HepG2 (cell line): ENCODE measurements at regions not wholly inside any gene's neighbourhood (a gene's known extent, or its start where the extent isn't known, plus 50 kb on each side); places are given as distances from the start of the nearest gene placed in this dataset.

Source experiments
- ATAC-seq: fragments of 200-7000 bp; cut with Tn5 transposase; 3 replicates; pipeline ENCODE4 v1.9.1; 2020; ENCODE audit warnings: mild to moderate bottlenecking, moderate library complexity
- BruUV-seq: library from RNA; stranded (reverse); fragments of 400-500 nt; replicated peaks from 2 replicates; lab custom pipeline; 2021; lab: Mats Ljungman, UMichigan
- CTCF ChIA-PET: fragments of 300-600 bp; formaldehyde crosslinking; extraction: SDS; loops from one replicate; lab custom pipeline; 2021; ENCODE audit warnings: low total read pairs, inconsistent platforms, low intra/inter-chr PET ratio; lab: Yijun Ruan, JAX
- POLR2A ChIA-PET: fragments of 350-600 bp; sonication (Branson Sonifier 250); formaldehyde crosslinking; loops from one replicate; lab custom pipeline; 2020; ENCODE audit warnings: antibody characterized with exemption, inconsistent platforms; lab: Yijun Ruan, JAX
- DNase-seq: peaks from one replicate; pipeline ENCODE4 v3.0.0-alpha.2; 2015; ENCODE audit warnings: low spot score
- FAIRE-seq: peaks from 3 replicates; lab custom pipeline; 2011; peaks lifted over from hg19 to GRCh38; lab: Jason Lieb, UNC
- H2AFZ ChIP-seq: one replicate; pipeline ENCODE4 v1.6.1; 2011; ENCODE audit warnings: low read length, inconsistent platforms
- H3K27ac ChIP-seq: fragments of 300-600 bp; 3 replicates; pipeline ENCODE4 v1.8.0; 2011; ENCODE audit warnings: mixed run types, mild to moderate bottlenecking, mixed read lengths, low read length, inconsistent platforms; ENCODE audit not compliant: insufficient read depth; ENCODE audit errors: extremely low read length
- H3K27me3 ChIP-seq, 2 experiments: fragments of 200-600 bp in 1 of 2; 2 replicates in 1 of 2; 3 replicates in 1 of 2; pipeline versions ENCODE4 v1.6.0 to v1.8.0; 2011; ENCODE audit warnings: low read length in 2 of 2, mild to moderate bottlenecking in 2 of 2, moderate library complexity in 2 of 2, inconsistent platforms in 1 of 2; ENCODE audit not compliant: insufficient read depth in 2 of 2, control insufficient read depth in 1 of 2
- H3K36me3 ChIP-seq, 2 experiments: fragments of 200-600 bp in 1 of 2; replicated peaks in 1 of 2; 2 replicates in 1 of 2; 3 replicates in 1 of 2; pipeline versions ENCODE4 v1.5.1 to v1.8.0; 2011; ENCODE audit warnings: low read length in 2 of 2, inconsistent platforms in 1 of 2; ENCODE audit not compliant: insufficient read depth in 2 of 2, control insufficient read depth in 1 of 2
- H3K4me1 ChIP-seq: 2 replicates; pipeline ENCODE4 v1.5.1; 2012; ENCODE audit warnings: low read length, inconsistent platforms; ENCODE audit not compliant: insufficient read depth
- H3K4me2 ChIP-seq: 2 replicates; pipeline ENCODE4 v1.6.0; 2011; ENCODE audit warnings: low read depth, low read length, inconsistent platforms
- H3K4me3 ChIP-seq, 3 experiments: fragments of 200-600 bp in 1 of 3; sonication (generic), shearing (Covaris generic) in 1 of 3; replicated peaks in 1 of 3; 2 replicates each; pipeline ENCODE4 v1.5.1; 2011 to 2016; ENCODE audit warnings: low read length in 3 of 3, inconsistent platforms in 2 of 3, low read depth in 2 of 3, mild to moderate bottlenecking in 2 of 3, control low read depth in 1 of 3, mixed read lengths in 1 of 3; ENCODE audit not compliant: insufficient read depth in 1 of 3
- H3K79me2 ChIP-seq: one replicate; pipeline ENCODE4 v1.6.1; 2011; ENCODE audit warnings: low read length, inconsistent platforms; ENCODE audit not compliant: insufficient read depth
- H3K9ac ChIP-seq: 2 replicates; pipeline ENCODE4 v1.6.0; 2011; ENCODE audit warnings: mild to moderate bottlenecking, low read depth, low read length, inconsistent platforms; ENCODE audit not compliant: insufficient read depth
- H3K9me3 ChIP-seq: 2 replicates; pipeline ENCODE4 v1.5.1; 2012; ENCODE audit warnings: mild to moderate bottlenecking, low read length
- H4K20me1 ChIP-seq: 2 replicates; pipeline ENCODE4 v1.6.0; 2011; ENCODE audit warnings: inconsistent platforms, mild to moderate bottlenecking, low read length, moderate library complexity; ENCODE audit not compliant: insufficient read depth
- ATAD3A ChIP-seq: sonication (generic); formaldehyde crosslinking; IDR thresholded peaks from 2 replicates; pipeline ENCODE4 v1.4.0; 2020; ENCODE audit warnings: missing genetic modification reagents
- KDM5A ChIP-seq: fragments of 200-600 bp; sonication (generic); IDR thresholded peaks from 2 replicates; pipeline ENCODE4 v1.7.0; 2018; ENCODE audit warnings: antibody characterized with exemption, mild to moderate bottlenecking, low read length, borderline replicate concordance
- MAZ ChIP-seq, 2 experiments: sonication (generic) in 1 of 2; formaldehyde crosslinking in 1 of 2; IDR thresholded peaks; 2 replicates each; pipeline versions ENCODE4 v1.5.0 to v1.6.1; 2012 to 2020; ENCODE audit warnings: low read depth in 2 of 2, mild to moderate bottlenecking in 2 of 2, borderline replicate concordance in 1 of 2, improper control_type of control experiment in 1 of 2, low read length in 1 of 2, missing genetic modification reagents in 1 of 2, moderate library complexity in 1 of 2
- MTF1 ChIP-seq: sonication (generic); formaldehyde crosslinking; IDR thresholded peaks from 2 replicates; pipeline ENCODE4 v1.5.0; 2020; ENCODE audit warnings: missing genetic modification reagents
- SAFB2 ChIP-seq: sonication (generic); formaldehyde crosslinking; IDR thresholded peaks from 2 replicates; pipeline ENCODE4 v1.5.1; 2020; ENCODE audit warnings: missing genetic modification reagents, low read depth, mild to moderate bottlenecking, borderline replicate concordance
- SMC3 ChIP-seq: IDR thresholded peaks from 2 replicates; pipeline ENCODE4 v1.6.1; 2011; ENCODE audit warnings: low read length, improper control_type of control experiment
- SP4 ChIP-seq: sonication (generic); formaldehyde crosslinking; IDR thresholded peaks from 2 replicates; pipeline ENCODE4 v1.8.1; 2023; ENCODE audit warnings: mild to moderate bottlenecking, missing genetic modification reagents
- SRF ChIP-seq: IDR thresholded peaks from 2 replicates; pipeline ENCODE4 v1.6.1; 2011; ENCODE audit warnings: mild to moderate bottlenecking, low read depth, low read length, moderate library complexity
- SRY ChIP-seq: sonication (generic); formaldehyde crosslinking; IDR thresholded peaks from 2 replicates; pipeline ENCODE4 v1.8.0; 2022; ENCODE audit warnings: mild to moderate bottlenecking, missing genetic modification reagents
- TAF15 ChIP-seq: fragments of 200-400 bp; formaldehyde crosslinking; IDR thresholded peaks from one replicate; pipeline ENCODE4 v1.6.1; 2018; ENCODE audit warnings: mild to moderate bottlenecking, low read depth, low read length; ENCODE audit not compliant: poor library complexity, severe bottlenecking
- U2AF1 ChIP-seq: fragments of 200-400 bp; formaldehyde crosslinking; optimal IDR thresholded peaks from 2 replicates; pipeline ENCODE3; 2017; ENCODE audit warnings: mild to moderate bottlenecking, low read depth, low read length
- ZBTB25 ChIP-seq: IDR thresholded peaks from 2 replicates; pipeline ENCODE4 v1.6.1; 2018; ENCODE audit warnings: missing genetic modification reagents
- ZNF317 ChIP-seq: sonication (generic); formaldehyde crosslinking; IDR thresholded peaks from 2 replicates; pipeline ENCODE4 v1.5.0; 2020; ENCODE audit warnings: mild to moderate bottlenecking, missing genetic modification reagents
- ZNF691 ChIP-seq: sonication (generic); formaldehyde crosslinking; IDR thresholded peaks from 2 replicates; pipeline ENCODE4 v1.4.0; 2020; ENCODE audit warnings: missing genetic modification reagents, low read depth, mild to moderate bottlenecking, borderline replicate concordance
- ZNF704 ChIP-seq: sonication (generic); formaldehyde crosslinking; IDR thresholded peaks from 2 replicates; pipeline ENCODE4 v1.8.1; 2023; ENCODE audit warnings: mild to moderate bottlenecking, inconsistent platforms, moderate library complexity, missing genetic modification reagents, borderline replicate concordance
- WGBS: methylation state at CpG from one replicate; pipeline ENCODE4 v1.1.6; 2017; ENCODE audit warnings: low lambda C conversion rate; 5-methylcytosine and 5-hydroxymethylcytosine counted together
- in situ Hi-C: cut with HindIII; loops from 2 replicates; pipeline ENCODE4 v1.10.0; 2017; ENCODE audit warnings: low pct_unique_long_range_greater_than_20kb; ENCODE audit not compliant: extremely low pct_ligation_motif_present
- intact Hi-C: fragments of 100-400 bp; cut with micrococcal nuclease; formaldehyde crosslinking; loops from one replicate; pipeline ENCODE4 v1.10.0; 2022; ENCODE audit not compliant: unreplicated experiment

GRCh38 chr1:83026745-83027144 is 972.2 kb downstream of the TTLL7 start:
- H3K27ac ChIP-seq: no peak overlapping the region
- DNase-seq (no peak), ATAC-seq (no peak), FAIRE-seq (no peak)
- no TSS peak for BruUV-seq
- H3K79me2 ChIP-seq: no peaks in the 10 kb centered on the region
- no peaks in the 10 kb centered on the region for H3K4me1 ChIP-seq
- no peak overlapping the region for H2AFZ ChIP-seq
- no peaks in the 10 kb centered on the region for H4K20me1 ChIP-seq
- intact Hi-C loops (no loop called here), in situ Hi-C loops (no loop called here)
- no peak overlapping the region for H3K9ac ChIP-seq
- TF ChIP-seq MTF1 (CRISPR knock-in tag): no peak
- no peak for TF ChIP-seq SAFB2 (CRISPR knock-in tag)
- TF ChIP-seq ZNF691 (CRISPR knock-in tag): no peak
- no peak for TF ChIP-seq SRF
- TF ChIP-seq U2AF1: no peak
- TF ChIP-seq TAF15: no peak
- peaks cover 81% of the 10 kb centered on the region for H3K9me3 ChIP-seq
- CTCF ChIA-PET: no interaction called here
- no peak overlapping the region for H3K4me2 ChIP-seq
- no peaks in the 10 kb centered on the region for H3K27me3 ChIP-seq
- H3K4me3 ChIP-seq: no peak overlapping the region
- WGBS: 0% methylated on average over 2 of the region's 2 CpGs
- H3K36me3 ChIP-seq: no peaks in the 10 kb centered on the region
- POLR2A ChIA-PET: no interaction called here

GRCh38 chr1:83024251-83024767 is 974.6 kb downstream of the TTLL7 start:
- no peak for DNase-seq
- in situ Hi-C loops (no loop called here), intact Hi-C loops (no loop called here)
- no peak for FAIRE-seq
- Histone ChIP-seq H3K9me3 (peaks cover 89% of the 10 kb centered on the region), H3K4me2 (no peak overlapping the region), H3K79me2 (no peaks in the 10 kb centered on the region), H3K9ac (no peak overlapping the region), H3K27me3 (no peaks in the 10 kb centered on the region), H3K27ac (no peak overlapping the region), H3K36me3 (no peaks in the 10 kb centered on the region), H3K4me1 (no peaks in the 10 kb centered on the region), H2AFZ (no peak overlapping the region), H3K4me3 (no peak overlapping the region), H4K20me1 (no peaks in the 10 kb centered on the region)
- no TSS peak for BruUV-seq
- POLR2A ChIA-PET: no interaction called here
- 26% methylated on average over 2 of the region's 2 CpGs for WGBS
- CTCF ChIA-PET: no interaction called here
- ATAC-seq: no peak
- TF ChIP-seq SRY (CRISPR knock-in tag) (no peak), SP4 (CRISPR knock-in tag) (no peak), KDM5A (no peak), ZNF317 (no peak), SMC3 (no peak), ATAD3A (CRISPR knock-in tag) (no peak), MAZ (IDR thresholded peaks at IDR 0.05; ENCODE audit: borderline replicate concordance, low read depth, low read length) (no peak), MAZ (CRISPR knock-in tag; IDR thresholded peaks at IDR 0.05; ENCODE audit: low read depth) (no peak), ZBTB25 (CRISPR knock-in tag) (no peak), ZNF704 (CRISPR knock-in tag) (no peak)
